Neural cell (in vitro differentiated cells): ENCODE measurements at regions not wholly inside any gene's neighbourhood (a gene's known extent, or its start where the extent isn't known, plus 50 kb on each side); places are given as distances from the start of the nearest gene placed in this dataset.

Source experiments
- EP300 ChIP-seq: fragments of 450-650 bp; conservative IDR thresholded peaks from 2 replicates; pipeline ENCODE4 v1.6.1; 2014; ENCODE audit warnings: antibody characterized with exemption, mild to moderate bottlenecking, moderate library complexity; ENCODE audit not compliant: poor library complexity, severe bottlenecking
- EZH2 ChIP-seq: fragments of 200-600, 300-800 bp; shearing (Covaris generic), sonication (generic); IDR thresholded peaks from 2 replicates; pipeline ENCODE4 v1.6.1; 2014; ENCODE audit warnings: antibody characterized with exemption, low read length, borderline replicate concordance, mild to moderate bottlenecking; ENCODE audit not compliant: insufficient read depth, poor library complexity, severe bottlenecking
- MXI1 ChIP-seq: fragments of 450-650 bp; conservative IDR thresholded peaks from 2 replicates; pipeline ENCODE4 v1.6.1; 2014; ENCODE audit warnings: antibody characterized with exemption, mild to moderate bottlenecking; ENCODE audit not compliant: poor library complexity, severe bottlenecking
- POLR2AphosphoS5 ChIP-seq: IDR thresholded peaks from 2 replicates; pipeline ENCODE4 v1.6.1; 2012
- RAD21 ChIP-seq: fragments of 450-650 bp; conservative IDR thresholded peaks from 2 replicates; pipeline ENCODE4 v1.6.1; 2014; ENCODE audit warnings: antibody characterized with exemption, mild to moderate bottlenecking, moderate library complexity
- REST ChIP-seq: IDR thresholded peaks from 2 replicates; pipeline ENCODE4 v1.6.1; 2012; ENCODE audit warnings: borderline replicate concordance
- TAF1 ChIP-seq: IDR thresholded peaks from 2 replicates; pipeline ENCODE4 v1.6.1; 2012; ENCODE audit warnings: low read depth
- TF ChIP-seq, protein P1 (sequence below): fragments of 450-650 bp; IDR thresholded peaks from 2 replicates; pipeline ENCODE4 v1.5.1; 2014; ENCODE audit warnings: antibody characterized with exemption, mild to moderate bottlenecking, moderate library complexity; ENCODE audit not compliant: poor library complexity, severe bottlenecking

DNA sequence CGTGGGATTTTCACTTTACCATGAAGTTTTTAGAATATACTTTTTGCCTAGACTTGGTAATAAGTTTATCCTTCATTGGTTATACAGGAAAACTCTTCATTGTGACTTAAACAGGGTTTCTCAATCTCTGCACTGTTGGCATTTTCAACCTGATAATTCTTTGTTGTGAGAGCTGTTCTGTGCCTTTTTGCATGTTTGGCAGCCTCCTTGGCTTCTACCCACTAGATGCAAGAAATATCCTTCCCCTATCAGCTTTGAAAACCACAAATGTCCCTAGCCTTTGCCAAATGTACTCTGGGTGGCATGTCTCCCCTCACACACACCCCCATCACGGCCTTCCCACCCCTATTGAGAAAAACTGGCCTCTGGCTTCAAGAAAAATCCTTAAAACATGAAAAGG is 180.9 kb downstream of the ESM1 start:
- TF ChIP-seq, protein P1, sequence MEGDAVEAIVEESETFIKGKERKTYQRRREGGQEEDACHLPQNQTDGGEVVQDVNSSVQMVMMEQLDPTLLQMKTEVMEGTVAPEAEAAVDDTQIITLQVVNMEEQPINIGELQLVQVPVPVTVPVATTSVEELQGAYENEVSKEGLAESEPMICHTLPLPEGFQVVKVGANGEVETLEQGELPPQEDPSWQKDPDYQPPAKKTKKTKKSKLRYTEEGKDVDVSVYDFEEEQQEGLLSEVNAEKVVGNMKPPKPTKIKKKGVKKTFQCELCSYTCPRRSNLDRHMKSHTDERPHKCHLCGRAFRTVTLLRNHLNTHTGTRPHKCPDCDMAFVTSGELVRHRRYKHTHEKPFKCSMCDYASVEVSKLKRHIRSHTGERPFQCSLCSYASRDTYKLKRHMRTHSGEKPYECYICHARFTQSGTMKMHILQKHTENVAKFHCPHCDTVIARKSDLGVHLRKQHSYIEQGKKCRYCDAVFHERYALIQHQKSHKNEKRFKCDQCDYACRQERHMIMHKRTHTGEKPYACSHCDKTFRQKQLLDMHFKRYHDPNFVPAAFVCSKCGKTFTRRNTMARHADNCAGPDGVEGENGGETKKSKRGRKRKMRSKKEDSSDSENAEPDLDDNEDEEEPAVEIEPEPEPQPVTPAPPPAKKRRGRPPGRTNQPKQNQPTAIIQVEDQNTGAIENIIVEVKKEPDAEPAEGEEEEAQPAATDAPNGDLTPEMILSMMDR: no peak
- no peak for TF ChIP-seq REST
- TF ChIP-seq EZH2: no peak
- no peak for TF ChIP-seq EP300
- no peak for TF ChIP-seq RAD21
- TF ChIP-seq POLR2AphosphoS5: no peak
- no peak for TF ChIP-seq TAF1
- TF ChIP-seq MXI1: no peak
